Neural cell (in vitro differentiated cells): ENCODE measurements at regions not wholly inside any gene's neighbourhood (a gene's known extent, or its start where the extent isn't known, plus 50 kb on each side); places are given as distances from the start of the nearest gene placed in this dataset.

Source experiments
- CTCF ChIP-seq: fragments of 450-650 bp; IDR thresholded peaks from 2 replicates; pipeline ENCODE4 v1.5.1; 2014; ENCODE audit warnings: antibody characterized with exemption, mild to moderate bottlenecking, moderate library complexity; ENCODE audit not compliant: poor library complexity, severe bottlenecking
- EZH2 ChIP-seq: fragments of 200-600, 300-800 bp; shearing (Covaris generic), sonication (generic); IDR thresholded peaks from 2 replicates; pipeline ENCODE4 v1.6.1; 2014; ENCODE audit warnings: antibody characterized with exemption, low read length, borderline replicate concordance, mild to moderate bottlenecking; ENCODE audit not compliant: insufficient read depth, poor library complexity, severe bottlenecking
- POLR2AphosphoS5 ChIP-seq: IDR thresholded peaks from 2 replicates; pipeline ENCODE4 v1.6.1; 2012
- RAD21 ChIP-seq: fragments of 450-650 bp; conservative IDR thresholded peaks from 2 replicates; pipeline ENCODE4 v1.6.1; 2014; ENCODE audit warnings: antibody characterized with exemption, mild to moderate bottlenecking, moderate library complexity
- REST ChIP-seq: IDR thresholded peaks from 2 replicates; pipeline ENCODE4 v1.6.1; 2012; ENCODE audit warnings: borderline replicate concordance
- TAF1 ChIP-seq: IDR thresholded peaks from 2 replicates; pipeline ENCODE4 v1.6.1; 2012; ENCODE audit warnings: low read depth

GRCh38 chr11:11728386-11728785 is 106.6 kb upstream of the GALNT18 start:
- no peak for TF ChIP-seq CTCF
- no peak for TF ChIP-seq RAD21
- TF ChIP-seq TAF1: no peak
- TF ChIP-seq REST: no peak
- no peak for TF ChIP-seq EZH2
- TF ChIP-seq POLR2AphosphoS5: no peak
